Kidney (tissue), 13 donors: ENCODE measurements at regions not wholly inside any gene's neighbourhood (a gene's known extent, or its start where the extent isn't known, plus 50 kb on each side); places are given as distances from the start of the nearest gene placed in this dataset.

ENCODE experiments used
- DNase-seq, 5 donors: peaks; one replicate each; pipeline ENCODE4 v3.0.0-alpha.2; 2013 to 2020
- FAIRE-seq: peaks from 2 replicates; lab custom pipeline; 2012; peaks lifted over from hg19 to GRCh38; lab: Jason Lieb, UNC
- H3K27ac ChIP-seq, 2 donors: one replicate each; pipeline ENCODE4 v1.7.0; 2013; ENCODE audit warnings: low read depth in 2 of 2, low read length in 2 of 2, inconsistent platforms in 1 of 2
- H3K27me3 ChIP-seq: one replicate; pipeline ENCODE4 v1.7.1; 2013; ENCODE audit warnings: low read length, inconsistent platforms; ENCODE audit not compliant: control insufficient read depth, insufficient read depth
- H3K36me3 ChIP-seq, 3 donors: one replicate each; pipeline versions ENCODE4 v1.7.0 to v1.7.1; 2013; ENCODE audit warnings: low read length in 3 of 3, control low read depth in 1 of 3, inconsistent platforms in 1 of 3; ENCODE audit not compliant: insufficient read depth in 3 of 3, control insufficient read depth in 2 of 3
- H3K4me1 ChIP-seq, 3 donors: one replicate each; pipeline versions ENCODE4 v1.7.0 to v1.7.1; 2013; ENCODE audit warnings: low read length in 3 of 3, inconsistent platforms in 1 of 3, low read depth in 1 of 3; ENCODE audit not compliant: control insufficient read depth in 2 of 3, insufficient read depth in 2 of 3
- H3K4me3 ChIP-seq, 3 donors: one replicate each; pipeline versions ENCODE4 v1.7.0 to v1.8.1; 2013; ENCODE audit warnings: low read length in 3 of 3, control low read depth in 1 of 3, inconsistent platforms in 1 of 3
- H3K9ac ChIP-seq, 3 donors: one replicate each; pipeline versions ENCODE4 v1.7.0 to v1.7.1; 2013; ENCODE audit warnings: low read length in 3 of 3, control low read depth in 1 of 3, inconsistent platforms in 1 of 3
- H3K9me3 ChIP-seq, 3 donors: one replicate each; pipeline versions ENCODE4 v1.7.0 to v1.7.1; 2013; ENCODE audit warnings: low read length in 3 of 3, control low read depth in 1 of 3, inconsistent platforms in 1 of 3; ENCODE audit not compliant: control insufficient read depth in 2 of 3, insufficient read depth in 1 of 3
- intact Hi-C: fragments of 100-400 bp; cut with DNase I; formaldehyde crosslinking; loops from one replicate; pipeline ENCODE4 v1.11.1; 2022
- TF ChIP-seq, protein P1 (sequence below): IDR thresholded peaks from 3 replicates; pipeline ENCODE4 v1.5.1; 2012; ENCODE audit warnings: mild to moderate bottlenecking, moderate library complexity, borderline replicate concordance; ENCODE audit not compliant: insufficient read depth; ENCODE audit errors: extremely low read depth
- donor health status: control.
- donor health status: control.
- donor health status: control.
- donor health status: control.
- donor health status: control.
- donor health status: DM: yes; HTN: yes; CAD: no.
- donor health status: Normal renal cell carcinoma (clear cell type).

DNA sequence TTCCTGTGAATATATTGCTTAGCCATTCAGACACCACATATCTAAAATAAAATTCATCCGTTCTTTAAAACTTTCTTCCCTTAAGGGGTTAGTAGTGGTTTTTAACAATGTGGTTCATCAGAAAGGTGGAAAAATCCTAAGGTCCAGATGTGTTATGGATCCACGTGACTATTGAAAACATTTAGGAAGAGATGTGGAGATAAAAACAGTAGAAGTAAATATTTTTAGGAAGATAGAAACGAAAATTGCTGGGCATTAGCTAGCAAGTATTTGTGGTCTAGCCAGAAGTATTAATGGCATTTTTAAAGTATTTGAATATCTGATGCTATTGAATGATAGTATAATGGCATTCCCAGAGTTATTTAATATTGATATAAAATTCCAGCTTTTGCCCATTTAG, 180.8 kb downstream of the LTN1 start:
- DNase-seq (no peak), FAIRE-seq (no peak)
- Histone ChIP-seq H3K36me3 (no peaks in the 10 kb centered on the region), H3K4me1 (no peaks in the 10 kb centered on the region), H3K4me3 (no peak overlapping the region), H3K27me3 (no peaks in the 10 kb centered on the region), H3K9ac (no peak overlapping the region), H3K9me3 (no peaks in the 10 kb centered on the region), H3K27ac (no peak overlapping the region)
- TF ChIP-seq, protein P1, sequence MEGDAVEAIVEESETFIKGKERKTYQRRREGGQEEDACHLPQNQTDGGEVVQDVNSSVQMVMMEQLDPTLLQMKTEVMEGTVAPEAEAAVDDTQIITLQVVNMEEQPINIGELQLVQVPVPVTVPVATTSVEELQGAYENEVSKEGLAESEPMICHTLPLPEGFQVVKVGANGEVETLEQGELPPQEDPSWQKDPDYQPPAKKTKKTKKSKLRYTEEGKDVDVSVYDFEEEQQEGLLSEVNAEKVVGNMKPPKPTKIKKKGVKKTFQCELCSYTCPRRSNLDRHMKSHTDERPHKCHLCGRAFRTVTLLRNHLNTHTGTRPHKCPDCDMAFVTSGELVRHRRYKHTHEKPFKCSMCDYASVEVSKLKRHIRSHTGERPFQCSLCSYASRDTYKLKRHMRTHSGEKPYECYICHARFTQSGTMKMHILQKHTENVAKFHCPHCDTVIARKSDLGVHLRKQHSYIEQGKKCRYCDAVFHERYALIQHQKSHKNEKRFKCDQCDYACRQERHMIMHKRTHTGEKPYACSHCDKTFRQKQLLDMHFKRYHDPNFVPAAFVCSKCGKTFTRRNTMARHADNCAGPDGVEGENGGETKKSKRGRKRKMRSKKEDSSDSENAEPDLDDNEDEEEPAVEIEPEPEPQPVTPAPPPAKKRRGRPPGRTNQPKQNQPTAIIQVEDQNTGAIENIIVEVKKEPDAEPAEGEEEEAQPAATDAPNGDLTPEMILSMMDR: no peak
- intact Hi-C loops: no loop called here

DNA sequence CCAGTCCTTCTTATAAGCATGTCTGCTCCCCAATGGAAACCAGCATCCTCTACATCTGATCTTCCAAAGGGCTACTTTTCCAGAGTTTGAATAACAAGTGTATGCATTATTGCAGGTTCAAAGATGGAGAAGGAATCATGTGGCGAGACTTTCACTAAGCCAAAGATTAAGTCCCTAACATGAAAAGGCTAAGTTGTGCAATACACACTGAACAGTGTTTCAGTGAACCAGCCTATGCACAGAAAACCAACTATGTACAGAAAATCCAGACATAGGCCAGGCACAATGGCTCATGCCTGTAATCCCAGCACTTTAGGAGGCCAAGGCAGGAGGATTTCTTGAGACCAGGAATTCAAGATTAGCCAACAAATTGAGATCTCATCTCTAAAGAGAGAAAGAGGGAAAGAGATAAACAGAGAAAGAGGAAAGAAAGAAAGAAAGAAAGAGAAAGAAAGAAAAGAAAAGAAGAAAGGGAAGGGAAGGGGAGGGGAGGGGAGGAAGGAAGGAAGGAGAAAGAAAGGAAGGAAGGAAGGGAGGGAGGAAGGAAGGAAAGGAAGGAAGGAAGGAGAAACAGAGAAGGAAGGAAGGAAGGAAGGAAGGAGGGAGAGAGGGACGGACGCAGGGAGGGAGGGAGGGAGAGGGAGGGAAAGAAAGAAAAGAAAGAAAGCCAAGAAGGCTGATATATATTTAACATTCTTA, 181.7 kb downstream of the LTN1 start:
- Histone ChIP-seq H3K4me1 (no peaks in the 10 kb centered on the region), H3K9ac (no peak overlapping the region), H3K4me3 (no peak overlapping the region), H3K36me3 (no peaks in the 10 kb centered on the region), H3K27me3 (no peaks in the 10 kb centered on the region), H3K27ac (no peak overlapping the region), H3K9me3 (no peaks in the 10 kb centered on the region)
- no peak for DNase-seq
- no peak for FAIRE-seq
- TF ChIP-seq, protein P1: no peak
- intact Hi-C loops: no loop called here

DNA sequence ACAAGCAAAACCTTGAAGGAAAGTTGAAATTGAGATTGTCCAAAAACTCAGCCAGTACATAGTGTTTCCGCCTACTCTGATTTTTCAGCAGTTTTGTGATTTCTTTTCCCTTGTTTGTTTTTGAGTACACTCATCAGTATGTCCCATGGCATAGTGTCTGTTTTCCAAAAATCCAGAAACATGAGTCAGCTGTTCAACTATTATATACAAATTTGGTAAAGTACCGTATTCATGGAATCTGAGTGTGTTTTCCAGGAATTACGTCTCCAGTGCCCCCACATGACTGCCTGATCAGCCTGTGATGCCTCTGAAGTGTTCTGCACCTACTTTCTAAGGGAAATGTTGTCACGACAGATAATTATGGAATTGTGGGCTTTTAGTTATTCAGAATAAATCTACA, 186.8 kb downstream of the LTN1 start:
- intact Hi-C loops: no loop called here
- peak in 2 of 5 donors; percentile 1 to 8 for DNase-seq
- FAIRE-seq: no peak
- no peaks in the 10 kb centered on the region for H3K4me1 ChIP-seq
- no peak overlapping the region for H3K4me3 ChIP-seq
- no peak overlapping the region for H3K27ac ChIP-seq
- H3K27me3 ChIP-seq: no peaks in the 10 kb centered on the region
- TF ChIP-seq, protein P1: no peak
- no peaks in the 10 kb centered on the region for H3K36me3 ChIP-seq
- H3K9ac ChIP-seq: no peak overlapping the region
- H3K9me3 ChIP-seq: no peaks in the 10 kb centered on the region
